GM18498 (cell line): ENCODE measurements at regions not wholly inside any gene's neighbourhood (a gene's known extent, or its start where the extent isn't known, plus 50 kb on each side); places are given as distances from the start of the nearest gene placed in this dataset.

ENCODE experiments used
- ATAC-seq: cut with Tn5 transposase; IDR thresholded peaks from one replicate; pipeline ENCODE4 v1.9.1; 2021; ENCODE audit warnings: mild to moderate bottlenecking, moderate library complexity; ENCODE audit not compliant: unreplicated experiment

GRCh38 chr2:236743039-236743920, 173.7 kb downstream of the ACKR3 start:
- no peak for ATAC-seq

- ATAC-seq: no peak
Observed at GRCh38 chr2:236743921-236744280, 174.3 kb downstream of the ACKR3 start.

GRCh38 chr2:236744281-236744705, 174.7 kb downstream of the ACKR3 start:
- no peak for ATAC-seq

GRCh38 chr2:236744716-236745115, 175.1 kb downstream of the ACKR3 start:
- ATAC-seq: no peak

GRCh38 chr2:236745420-236746210, 176.0 kb downstream of the ACKR3 start:
- no peak for ATAC-seq

- ATAC-seq: no peak
Observed at GRCh38 chr2:236746833-236747232, 177.2 kb downstream of the ACKR3 start.

GRCh38 chr2:236747426-236747825, 177.8 kb downstream of the ACKR3 start:
- ATAC-seq: no peak

- no peak for ATAC-seq
Observed at GRCh38 chr2:236747925-236748324, 178.3 kb downstream of the ACKR3 start.

GRCh38 chr2:236748385-236748784, 178.8 kb downstream of the ACKR3 start:
- ATAC-seq: no peak

GRCh38 chr2:236748801-236749200, 179.2 kb downstream of the ACKR3 start:
- ATAC-seq: no peak

- ATAC-seq: no peak
Observed at GRCh38 chr2:236749346-236749745, 179.7 kb downstream of the ACKR3 start.

GRCh38 chr2:236752096-236752495, 182.5 kb downstream of the ACKR3 start:
- no peak for ATAC-seq

GRCh38 chr2:236753606-236754270, 184.1 kb downstream of the ACKR3 start:
- no peak for ATAC-seq

- ATAC-seq: no peak
Observed at GRCh38 chr2:236754271-236754944, 184.8 kb downstream of the ACKR3 start.

- no peak for ATAC-seq
Observed at GRCh38 chr2:236755278-236755840, 185.7 kb downstream of the ACKR3 start.

GRCh38 chr2:236758406-236758805, 188.8 kb downstream of the ACKR3 start:
- no peak for ATAC-seq

GRCh38 chr2:236760246-236760645, 190.6 kb downstream of the ACKR3 start:
- ATAC-seq: no peak

GRCh38 chr2:236761358-236761757, 191.7 kb downstream of the ACKR3 start:
- ATAC-seq: no peak

- no peak for ATAC-seq
Observed at GRCh38 chr2:236762628-236763027, 193.0 kb downstream of the ACKR3 start.

GRCh38 chr2:236763857-236764256, 194.2 kb downstream of the ACKR3 start:
- no peak for ATAC-seq

GRCh38 chr2:236764716-236765115, 195.1 kb downstream of the ACKR3 start:
- no peak for ATAC-seq
